ENCODE measurements at regions not wholly inside any gene's neighbourhood (a gene's known extent, or its start where the extent isn't known, plus 50 kb on each side); places are given as distances from the start of the nearest gene placed in this dataset.

DNA sequence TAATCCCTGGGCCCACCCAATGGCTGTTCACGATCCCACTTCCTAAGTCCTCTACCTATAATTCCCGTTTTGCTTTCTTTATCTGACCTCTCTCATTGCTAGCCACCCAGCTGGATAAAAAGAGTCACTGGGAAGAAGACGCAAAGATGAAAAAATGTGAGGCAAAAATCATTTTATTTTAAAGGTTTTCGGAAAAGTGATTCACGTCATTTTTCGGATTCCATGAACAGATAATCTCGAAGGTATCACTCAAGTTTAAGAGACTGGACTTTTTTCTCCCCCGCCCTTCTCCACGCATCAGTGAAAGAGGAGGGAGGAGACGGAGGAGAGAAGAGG lies 266.6 kb downstream of the CGGBP1 start:
- TF ChIP-seq POLR2AphosphoS5 (IDR thresholded peaks at IDR 0.05) = no peak
- TF ChIP-seq, protein P1, sequence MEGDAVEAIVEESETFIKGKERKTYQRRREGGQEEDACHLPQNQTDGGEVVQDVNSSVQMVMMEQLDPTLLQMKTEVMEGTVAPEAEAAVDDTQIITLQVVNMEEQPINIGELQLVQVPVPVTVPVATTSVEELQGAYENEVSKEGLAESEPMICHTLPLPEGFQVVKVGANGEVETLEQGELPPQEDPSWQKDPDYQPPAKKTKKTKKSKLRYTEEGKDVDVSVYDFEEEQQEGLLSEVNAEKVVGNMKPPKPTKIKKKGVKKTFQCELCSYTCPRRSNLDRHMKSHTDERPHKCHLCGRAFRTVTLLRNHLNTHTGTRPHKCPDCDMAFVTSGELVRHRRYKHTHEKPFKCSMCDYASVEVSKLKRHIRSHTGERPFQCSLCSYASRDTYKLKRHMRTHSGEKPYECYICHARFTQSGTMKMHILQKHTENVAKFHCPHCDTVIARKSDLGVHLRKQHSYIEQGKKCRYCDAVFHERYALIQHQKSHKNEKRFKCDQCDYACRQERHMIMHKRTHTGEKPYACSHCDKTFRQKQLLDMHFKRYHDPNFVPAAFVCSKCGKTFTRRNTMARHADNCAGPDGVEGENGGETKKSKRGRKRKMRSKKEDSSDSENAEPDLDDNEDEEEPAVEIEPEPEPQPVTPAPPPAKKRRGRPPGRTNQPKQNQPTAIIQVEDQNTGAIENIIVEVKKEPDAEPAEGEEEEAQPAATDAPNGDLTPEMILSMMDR (IDR thresholded peaks at IDR 0.05) = no peak

All from gastroesophageal sphincter (tissue), 3 donors.